ENCODE measurements at regions not wholly inside any gene's neighbourhood (a gene's known extent, or its start where the extent isn't known, plus 50 kb on each side); places are given as distances from the start of the nearest gene placed in this dataset.

DNA sequence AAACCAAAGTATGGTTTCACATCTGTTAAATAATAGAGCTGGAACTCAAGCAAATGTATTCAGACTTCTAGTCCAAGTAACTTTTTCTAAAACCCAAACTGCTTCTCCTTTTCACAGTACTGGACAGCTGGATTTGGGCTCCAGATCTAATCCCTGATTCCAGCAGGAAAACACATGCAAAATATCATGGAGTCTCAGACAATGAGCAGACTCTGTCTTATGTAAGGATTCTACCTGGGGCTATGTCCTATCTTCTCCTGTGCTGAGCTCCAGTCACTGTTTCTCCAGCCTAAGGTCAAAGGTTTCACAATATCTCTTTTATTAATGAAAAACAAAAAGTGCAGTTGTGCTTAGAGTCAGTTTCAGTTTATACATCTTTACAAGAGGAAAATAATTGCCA, 83.2 kb upstream of the EED start:
- TF ChIP-seq, protein P1, sequence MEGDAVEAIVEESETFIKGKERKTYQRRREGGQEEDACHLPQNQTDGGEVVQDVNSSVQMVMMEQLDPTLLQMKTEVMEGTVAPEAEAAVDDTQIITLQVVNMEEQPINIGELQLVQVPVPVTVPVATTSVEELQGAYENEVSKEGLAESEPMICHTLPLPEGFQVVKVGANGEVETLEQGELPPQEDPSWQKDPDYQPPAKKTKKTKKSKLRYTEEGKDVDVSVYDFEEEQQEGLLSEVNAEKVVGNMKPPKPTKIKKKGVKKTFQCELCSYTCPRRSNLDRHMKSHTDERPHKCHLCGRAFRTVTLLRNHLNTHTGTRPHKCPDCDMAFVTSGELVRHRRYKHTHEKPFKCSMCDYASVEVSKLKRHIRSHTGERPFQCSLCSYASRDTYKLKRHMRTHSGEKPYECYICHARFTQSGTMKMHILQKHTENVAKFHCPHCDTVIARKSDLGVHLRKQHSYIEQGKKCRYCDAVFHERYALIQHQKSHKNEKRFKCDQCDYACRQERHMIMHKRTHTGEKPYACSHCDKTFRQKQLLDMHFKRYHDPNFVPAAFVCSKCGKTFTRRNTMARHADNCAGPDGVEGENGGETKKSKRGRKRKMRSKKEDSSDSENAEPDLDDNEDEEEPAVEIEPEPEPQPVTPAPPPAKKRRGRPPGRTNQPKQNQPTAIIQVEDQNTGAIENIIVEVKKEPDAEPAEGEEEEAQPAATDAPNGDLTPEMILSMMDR (IDR thresholded peaks at IDR 0.05) = no peak
- TF ChIP-seq MXI1 (IDR thresholded peaks at IDR 0.05; ENCODE audit: low read depth, low read length) (no peak), EP300 (IDR thresholded peaks at IDR 0.05; ENCODE audit: borderline replicate concordance in 1 of 2, low read depth in 1 of 2, low read length in 1 of 2) (peak in 1 of 2 experiments; percentile 64; a peak in 1 of 4 replicates), YY1 (IDR thresholded peaks at IDR 0.05; ENCODE audit: low read depth) (no peak), SIN3A (IDR thresholded peaks at IDR 0.05; ENCODE audit: borderline replicate concordance, low read depth, low read length) (no peak), TAF1 (IDR thresholded peaks at IDR 0.05; ENCODE audit: borderline replicate concordance, low read depth, low read length) (no peak), FOSL2 (IDR thresholded peaks at IDR 0.05; ENCODE audit: borderline replicate concordance, low read depth) (no peak)
- TF ChIP-seq, protein P2, sequence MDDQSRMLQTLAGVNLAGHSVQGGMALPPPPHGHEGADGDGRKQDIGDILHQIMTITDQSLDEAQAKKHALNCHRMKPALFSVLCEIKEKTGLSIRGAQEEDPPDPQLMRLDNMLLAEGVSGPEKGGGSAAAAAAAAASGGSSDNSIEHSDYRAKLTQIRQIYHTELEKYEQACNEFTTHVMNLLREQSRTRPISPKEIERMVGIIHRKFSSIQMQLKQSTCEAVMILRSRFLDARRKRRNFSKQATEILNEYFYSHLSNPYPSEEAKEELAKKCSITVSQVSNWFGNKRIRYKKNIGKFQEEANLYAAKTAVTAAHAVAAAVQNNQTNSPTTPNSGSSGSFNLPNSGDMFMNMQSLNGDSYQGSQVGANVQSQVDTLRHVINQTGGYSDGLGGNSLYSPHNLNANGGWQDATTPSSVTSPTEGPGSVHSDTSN (IDR thresholded peaks at IDR 0.05) = no peak
- TF ChIP-seq, protein P3, sequence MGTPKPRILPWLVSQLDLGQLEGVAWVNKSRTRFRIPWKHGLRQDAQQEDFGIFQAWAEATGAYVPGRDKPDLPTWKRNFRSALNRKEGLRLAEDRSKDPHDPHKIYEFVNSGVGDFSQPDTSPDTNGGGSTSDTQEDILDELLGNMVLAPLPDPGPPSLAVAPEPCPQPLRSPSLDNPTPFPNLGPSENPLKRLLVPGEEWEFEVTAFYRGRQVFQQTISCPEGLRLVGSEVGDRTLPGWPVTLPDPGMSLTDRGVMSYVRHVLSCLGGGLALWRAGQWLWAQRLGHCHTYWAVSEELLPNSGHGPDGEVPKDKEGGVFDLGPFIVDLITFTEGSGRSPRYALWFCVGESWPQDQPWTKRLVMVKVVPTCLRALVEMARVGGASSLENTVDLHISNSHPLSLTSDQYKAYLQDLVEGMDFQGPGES (IDR thresholded peaks at IDR 0.05; ENCODE audit: low read depth, low read length) = no peak

Measured in SK-N-SH (cell line).